GM18907 (cell line): ENCODE measurements at regions not wholly inside any gene's neighbourhood (a gene's known extent, or its start where the extent isn't known, plus 50 kb on each side); places are given as distances from the start of the nearest gene placed in this dataset.
"Not testable (repeated sequence)": the region's sequence is repeated elsewhere in the genome, so short reads cannot be mapped to it uniquely, and the experiment has no call there.

Experiments used
- ATAC-seq: cut with Tn5 transposase; IDR thresholded peaks from one replicate; pipeline ENCODE4 v1.9.1; 2021; ENCODE audit warnings: mild to moderate bottlenecking, moderate library complexity; ENCODE audit not compliant: unreplicated experiment

DNA sequence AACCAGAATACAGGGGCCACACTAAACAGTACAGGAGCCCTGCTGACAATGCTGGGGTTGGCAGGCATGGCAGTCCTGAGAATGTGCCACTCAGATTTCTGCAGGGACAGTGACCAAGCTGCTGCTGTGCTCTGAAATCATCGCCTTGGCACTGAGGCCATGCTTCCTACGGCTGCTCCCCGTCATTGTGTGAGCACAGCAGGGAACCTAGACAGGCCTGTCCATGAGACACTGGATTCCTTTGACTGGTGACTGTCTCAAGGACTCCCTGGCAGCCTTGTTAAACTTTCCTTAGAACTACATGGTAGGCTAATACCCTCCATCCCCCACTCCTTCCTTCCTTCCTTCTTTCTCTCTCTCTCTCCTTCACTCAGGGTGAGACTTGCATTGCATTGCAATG is 111.4 kb downstream of the LUZP4 start:
- no peak for ATAC-seq

DNA sequence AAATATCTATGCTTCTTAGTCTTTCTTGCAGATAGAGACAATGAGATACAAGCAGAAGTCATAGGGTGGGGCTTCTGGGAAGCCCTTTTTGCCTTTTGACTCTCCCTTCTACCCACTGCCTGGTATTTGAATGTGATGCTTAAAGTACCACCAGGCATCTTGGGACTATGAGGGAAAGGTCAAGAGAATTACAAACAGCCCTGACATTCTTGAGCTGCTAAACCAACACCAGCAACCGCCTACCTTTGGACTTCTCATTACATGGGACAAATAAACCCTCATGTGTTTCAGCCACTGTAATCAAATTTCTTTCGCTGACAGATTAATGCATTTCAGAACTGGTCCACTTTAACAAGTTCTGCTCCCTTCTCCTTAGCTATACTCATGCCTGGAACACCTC is 112.8 kb downstream of the LUZP4 start:
- ATAC-seq, result no peak

DNA sequence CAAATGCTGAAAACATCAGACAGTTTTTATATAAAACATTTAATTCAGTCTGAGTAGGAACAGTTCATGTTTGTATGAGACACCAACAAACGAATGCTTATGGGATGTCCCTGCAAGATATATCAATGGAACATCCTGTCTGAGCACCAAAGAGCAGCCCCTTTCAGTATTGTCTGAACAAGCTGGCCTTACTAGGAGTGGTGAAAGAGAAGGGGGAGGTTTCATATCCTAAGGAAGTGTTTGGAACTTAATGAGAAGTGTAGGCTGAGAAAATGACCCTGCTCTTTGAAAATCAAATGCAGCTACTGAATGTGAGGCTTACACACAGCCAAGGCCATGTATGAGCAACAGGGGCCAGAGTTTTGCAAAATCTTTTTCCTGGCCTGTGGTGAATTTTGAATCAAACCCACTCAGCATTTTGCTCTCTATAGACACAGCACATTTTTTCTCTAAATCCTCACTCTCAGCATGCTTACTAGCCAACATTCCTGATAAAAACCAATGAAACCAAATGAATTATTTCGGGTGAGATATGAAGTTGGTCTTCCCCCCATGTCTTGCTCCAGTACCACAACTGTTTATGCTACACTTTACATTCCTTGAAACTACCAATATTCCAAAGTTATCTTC is 119.4 kb downstream of the LUZP4 start:
- ATAC-seq, result no peak

DNA sequence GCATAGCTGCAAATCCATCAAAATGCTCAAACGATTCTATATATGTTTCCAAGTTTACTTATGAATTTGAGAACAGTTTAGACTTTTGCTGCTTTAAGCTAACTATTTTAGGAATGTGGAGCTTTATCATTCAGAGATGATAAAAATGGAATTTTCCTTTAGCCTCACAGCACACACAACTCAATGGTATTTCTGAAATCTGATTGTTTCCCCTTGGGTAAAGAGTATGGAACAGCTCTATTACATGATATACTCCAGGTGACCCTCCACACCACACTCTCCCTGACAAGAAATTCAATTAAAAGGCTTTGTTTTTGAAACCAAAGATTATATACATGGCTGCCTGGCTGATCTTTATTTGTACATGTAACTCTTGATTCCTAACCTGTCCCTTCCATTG is 120.0 kb downstream of the LUZP4 start:
- ATAC-seq, result no peak

DNA sequence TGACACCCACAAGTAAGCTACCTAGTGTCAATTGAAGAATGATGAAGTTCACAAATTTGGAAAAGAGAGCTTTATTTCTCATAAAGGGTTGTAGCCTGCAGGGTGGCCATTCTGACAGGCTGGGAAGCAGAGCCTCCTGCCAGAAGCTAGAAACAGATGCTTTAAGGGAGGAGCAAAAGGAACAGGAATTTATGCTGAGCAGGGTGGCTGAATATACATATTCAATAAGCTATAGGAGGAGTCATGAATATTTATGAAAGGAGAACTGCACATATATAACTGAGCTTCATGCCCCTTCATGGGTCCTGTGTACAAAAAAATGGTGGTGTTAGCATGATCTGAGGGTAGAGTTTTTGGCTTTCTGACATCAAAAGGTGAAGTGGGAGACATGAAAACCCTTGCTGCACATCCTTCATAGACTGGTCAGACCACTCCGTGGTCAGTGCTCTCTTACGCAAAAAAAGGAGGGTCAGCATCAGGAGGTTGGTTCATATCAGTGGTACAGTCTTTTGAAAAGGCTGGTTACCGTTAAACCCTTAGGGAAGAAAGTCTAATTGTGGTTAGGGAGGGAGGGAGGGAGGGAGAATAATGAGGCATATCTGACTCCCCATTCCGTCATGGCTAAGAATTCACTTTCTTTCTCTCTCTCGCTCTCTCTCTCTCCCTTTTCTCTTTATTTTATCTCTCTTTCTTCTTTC is 121.4 kb downstream of the LUZP4 start:
- no peak for ATAC-seq

DNA sequence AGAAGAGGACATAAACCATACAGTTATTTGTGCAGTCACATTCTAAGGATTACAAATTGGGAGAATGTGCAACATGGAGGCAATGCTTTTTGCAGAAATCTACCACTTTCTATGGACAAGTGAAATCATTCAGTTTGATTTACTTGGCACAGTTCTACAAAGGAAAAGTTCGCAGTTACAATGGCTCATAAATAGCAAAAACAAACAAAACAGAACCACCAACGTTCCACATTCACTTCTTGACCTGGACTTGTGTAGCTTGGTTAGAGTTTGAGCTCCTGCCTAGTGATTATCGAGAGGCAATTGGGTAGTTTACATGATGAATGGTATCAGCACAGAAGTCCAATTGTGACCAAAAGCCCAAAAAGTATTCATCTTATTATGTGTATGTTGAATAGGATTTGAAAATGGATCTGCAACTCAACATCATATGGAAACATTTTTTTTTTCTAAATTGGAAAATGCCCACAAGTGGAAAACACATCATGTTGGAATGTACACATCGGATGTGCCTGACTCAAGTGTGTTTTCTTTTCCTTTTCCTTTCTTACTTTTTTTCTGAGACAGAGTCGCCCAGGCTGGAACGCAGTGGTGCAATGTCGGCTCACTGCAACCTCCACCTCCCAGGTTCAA is 123.8 kb downstream of the LUZP4 start:
- no peak for ATAC-seq

DNA sequence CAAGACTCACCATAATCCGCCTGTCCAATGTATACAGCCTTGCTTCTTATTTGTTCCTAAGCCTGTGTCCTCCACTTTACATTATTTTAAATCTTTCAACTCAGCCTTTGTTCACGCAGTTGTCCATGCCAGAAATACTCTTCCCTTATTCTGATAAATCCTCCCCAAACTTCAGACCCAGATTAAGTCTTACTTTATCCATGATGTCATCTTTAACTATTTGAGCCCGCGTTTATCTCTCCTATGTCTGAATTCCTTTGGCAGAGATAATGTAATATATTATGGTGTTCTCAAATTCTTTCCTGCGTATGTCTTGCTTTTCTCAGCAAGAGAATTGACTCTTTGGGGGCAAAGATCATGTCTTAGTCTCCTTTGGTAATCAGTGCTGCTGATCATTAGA is 129.6 kb downstream of the LUZP4 start:
- ATAC-seq, result no peak

DNA sequence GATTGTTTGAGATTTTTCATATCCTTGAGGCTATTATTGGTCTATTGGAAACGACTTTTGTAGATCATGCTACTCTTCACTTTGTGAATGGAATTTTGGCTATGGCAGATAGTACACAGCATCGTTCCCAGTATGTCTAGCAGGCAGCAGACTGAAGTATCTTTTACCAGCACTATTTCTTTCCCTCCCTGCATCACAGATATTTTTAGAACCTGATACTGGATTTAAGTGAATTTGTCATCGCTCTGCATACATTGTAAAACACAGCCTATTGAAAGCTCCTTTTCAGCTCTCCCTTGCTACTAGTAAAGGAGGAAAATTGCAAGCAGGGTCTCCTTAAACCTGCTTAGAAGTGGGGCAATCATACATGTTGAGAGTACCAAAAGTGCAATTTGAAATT is 133.6 kb downstream of the LUZP4 start:
- ATAC-seq, result no peak

DNA sequence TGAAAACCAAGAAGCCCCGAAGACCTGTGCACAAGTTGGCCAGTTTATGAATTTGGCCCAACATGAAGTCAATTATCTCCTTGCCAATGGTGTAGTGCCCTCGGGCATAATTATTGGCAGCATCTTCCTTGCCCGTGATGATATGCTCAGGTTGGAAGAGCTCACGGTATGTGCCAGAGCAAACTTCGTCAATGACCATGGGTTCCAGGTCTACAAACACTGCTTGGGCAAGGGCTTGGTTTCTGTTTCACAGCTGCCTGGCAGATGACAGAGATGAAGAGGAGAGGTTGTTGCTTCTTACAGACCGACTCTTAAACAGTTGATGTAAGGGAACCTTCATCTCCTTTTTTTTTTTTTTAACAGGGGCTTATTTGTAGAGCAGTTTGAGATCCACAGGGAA is 135.6 kb upstream of the PLS3 start:
- no peak for ATAC-seq

DNA sequence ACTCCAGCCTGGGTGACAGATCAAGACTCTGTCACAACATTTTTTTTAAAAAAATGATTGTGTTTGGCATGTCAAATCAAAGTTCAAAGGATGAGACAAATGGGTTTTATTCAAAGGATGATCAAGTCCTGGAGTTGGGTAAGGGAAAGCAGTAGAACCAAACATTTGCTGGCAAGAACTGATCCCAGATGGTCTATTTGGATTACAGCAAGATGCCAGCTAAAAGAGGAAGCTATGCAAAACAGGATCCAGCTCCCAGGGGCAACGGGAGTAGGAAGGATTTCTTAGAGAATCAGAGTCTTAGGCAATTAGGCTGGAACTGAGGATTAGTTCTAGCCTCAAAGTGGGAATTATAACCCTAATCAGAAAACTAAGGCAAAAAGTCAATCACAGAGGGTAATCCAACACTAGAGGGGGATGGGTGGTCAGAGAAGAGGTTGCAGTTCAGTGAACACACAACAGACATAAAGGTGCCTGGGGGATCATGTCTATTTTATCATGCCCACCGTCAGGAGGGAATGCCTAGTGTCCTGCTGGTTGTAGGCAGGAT is 133.0 kb upstream of the PLS3 start:
- no peak for ATAC-seq

DNA sequence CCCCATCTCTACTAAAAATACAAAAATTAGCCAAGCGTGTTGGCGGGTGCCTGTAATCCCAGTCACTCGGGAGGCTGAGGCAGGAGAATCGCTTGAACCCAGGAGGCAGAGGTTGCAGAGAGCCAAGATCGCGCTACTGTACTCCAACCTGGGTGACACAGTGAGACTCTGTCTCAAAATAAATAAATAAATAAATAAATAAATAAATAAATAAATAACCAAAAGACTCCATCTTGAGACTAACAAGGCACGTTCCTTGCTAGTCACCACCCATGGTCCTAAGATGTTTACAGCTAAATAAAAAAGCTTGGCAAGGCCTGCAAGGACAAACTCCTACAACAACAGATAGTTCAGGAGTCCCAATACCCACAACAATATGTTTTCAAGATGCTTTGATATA is 126.1 kb upstream of the PLS3 start:
- ATAC-seq, result not testable (repeated sequence)

DNA sequence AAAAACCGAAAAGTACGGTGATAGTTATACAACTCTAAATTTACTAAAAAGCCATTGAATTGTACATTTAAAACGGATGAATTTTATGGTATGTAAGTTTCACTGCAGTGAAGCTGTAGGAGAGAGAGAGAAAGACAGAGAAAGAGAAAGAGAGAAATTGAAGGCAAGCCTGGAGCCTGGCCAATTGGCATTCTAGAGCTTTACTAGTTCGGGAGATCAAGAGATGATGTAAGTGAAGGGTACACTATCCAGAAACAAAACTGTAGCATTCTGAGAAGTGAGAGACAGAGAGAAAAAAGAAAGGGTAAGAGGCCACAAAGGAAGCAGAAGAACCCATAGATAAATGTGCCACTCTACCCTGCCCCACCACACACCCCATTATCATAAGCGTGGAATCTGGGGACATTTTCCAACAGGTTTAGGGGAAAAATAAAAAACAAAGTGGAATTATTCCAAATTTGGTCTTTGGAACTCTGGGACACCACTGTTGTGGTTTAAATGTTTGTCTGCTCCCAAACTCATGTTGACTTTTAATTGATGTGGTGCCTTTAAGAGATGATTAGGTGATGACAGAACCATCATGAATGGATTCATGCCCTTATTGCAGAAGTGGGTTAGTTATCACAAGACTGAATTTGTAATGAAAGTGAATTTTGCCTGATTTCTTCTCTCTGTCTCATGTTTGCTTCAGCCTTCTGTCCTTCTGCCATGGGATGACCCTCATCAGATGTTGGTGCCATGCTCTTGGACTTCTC is 123.0 kb upstream of the PLS3 start:
- ATAC-seq, result no peak

DNA sequence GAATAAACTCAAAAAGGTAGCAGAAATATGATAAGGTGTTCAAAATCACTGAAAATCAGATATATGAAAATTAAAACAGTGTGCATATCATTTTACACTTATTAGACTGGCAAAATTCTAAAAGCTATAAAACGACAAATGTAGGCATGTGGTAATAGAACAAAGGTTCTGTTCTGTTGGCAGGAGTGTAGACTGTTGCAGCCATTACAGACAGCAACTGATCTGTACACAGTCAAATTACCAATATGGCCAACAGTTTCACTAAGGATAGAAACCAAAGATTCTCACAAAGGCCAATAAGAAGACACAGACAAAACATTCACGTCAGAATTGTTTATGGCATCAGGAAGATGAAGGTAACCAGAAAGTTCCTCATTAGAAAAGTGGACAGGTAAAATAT is 112.8 kb upstream of the PLS3 start:
- no peak for ATAC-seq

DNA sequence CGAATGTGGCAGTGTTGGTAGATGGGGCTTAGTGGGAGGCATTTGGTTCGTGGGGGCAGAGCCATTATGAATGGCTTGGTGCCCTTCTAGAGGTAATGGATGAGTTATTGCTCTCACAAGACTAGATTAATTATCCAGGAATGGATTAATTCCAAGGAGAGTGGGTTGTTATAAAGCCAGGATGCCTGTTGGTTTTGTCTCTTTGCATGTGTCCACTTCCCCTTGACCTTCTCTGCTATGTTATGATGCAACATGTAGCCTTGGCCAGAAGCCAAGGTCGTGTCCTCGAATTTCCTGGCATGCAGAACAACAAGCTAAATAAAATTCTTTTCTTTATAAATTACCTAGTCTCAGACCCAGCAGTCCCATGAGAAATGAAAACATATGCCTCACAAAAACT is 111.2 kb upstream of the PLS3 start:
- no peak for ATAC-seq

DNA sequence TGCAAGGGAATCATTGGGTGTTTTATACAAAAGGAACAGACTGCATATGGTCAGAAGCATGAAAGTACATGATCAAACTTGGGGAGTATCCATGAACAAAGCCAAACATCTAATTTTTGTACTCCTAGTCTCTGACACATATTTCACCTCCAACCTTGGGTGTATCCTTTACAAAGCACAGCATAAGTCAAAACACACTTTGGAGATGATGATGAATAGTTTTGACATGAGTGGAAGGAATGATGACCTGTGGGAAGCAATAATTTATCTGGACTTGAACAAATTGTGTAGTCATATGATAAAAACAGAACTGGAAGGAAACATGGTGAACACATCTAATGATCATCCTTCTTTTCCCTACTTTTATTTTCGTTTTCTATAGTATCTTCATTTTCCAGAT is 108.7 kb upstream of the PLS3 start:
- ATAC-seq, result no peak

DNA sequence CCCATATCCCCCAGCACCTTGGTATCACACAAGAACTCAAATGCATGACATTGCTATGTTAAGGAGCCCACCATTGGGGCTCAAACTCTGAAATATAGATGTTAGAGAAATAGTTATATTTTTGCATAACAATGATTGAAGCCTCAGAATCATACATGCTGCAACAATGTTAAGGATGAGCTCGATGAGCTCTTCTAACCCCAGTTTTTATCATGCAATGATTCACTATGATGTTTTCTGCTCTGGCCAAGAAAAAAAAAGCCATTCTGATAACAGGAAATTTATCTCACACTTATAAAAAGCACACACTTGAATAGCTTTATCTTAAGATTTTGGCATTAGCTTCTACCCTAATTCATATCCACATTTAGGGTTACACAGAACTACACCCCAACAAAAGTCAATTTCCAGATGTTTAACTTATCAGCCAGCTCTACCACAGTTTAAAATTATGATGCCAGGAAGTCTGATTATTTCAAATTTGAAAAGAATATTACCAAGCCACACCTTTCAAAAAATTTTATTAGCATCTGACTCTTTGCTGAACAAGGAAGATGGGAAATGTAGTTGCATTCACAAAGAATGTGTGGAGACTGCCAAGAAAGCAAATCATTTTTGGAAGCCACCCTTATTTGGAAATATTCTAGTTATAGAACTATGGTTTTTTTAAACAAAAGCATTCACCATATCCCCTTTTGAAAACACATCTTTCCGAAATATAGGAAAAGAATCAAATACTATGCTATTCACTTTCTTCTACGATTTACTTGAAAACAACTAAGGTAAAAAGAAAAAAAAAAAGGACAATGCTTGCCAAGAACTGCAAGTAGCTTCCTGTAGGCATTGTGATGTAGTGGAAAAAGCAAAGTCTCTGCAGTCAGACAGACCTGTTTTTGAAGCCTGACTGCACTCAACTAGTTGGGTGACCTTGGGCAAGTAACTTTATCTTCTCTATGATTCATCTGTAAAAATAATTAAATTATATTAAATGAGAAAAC is 100.8 kb upstream of the PLS3 start:
- no peak for ATAC-seq

DNA sequence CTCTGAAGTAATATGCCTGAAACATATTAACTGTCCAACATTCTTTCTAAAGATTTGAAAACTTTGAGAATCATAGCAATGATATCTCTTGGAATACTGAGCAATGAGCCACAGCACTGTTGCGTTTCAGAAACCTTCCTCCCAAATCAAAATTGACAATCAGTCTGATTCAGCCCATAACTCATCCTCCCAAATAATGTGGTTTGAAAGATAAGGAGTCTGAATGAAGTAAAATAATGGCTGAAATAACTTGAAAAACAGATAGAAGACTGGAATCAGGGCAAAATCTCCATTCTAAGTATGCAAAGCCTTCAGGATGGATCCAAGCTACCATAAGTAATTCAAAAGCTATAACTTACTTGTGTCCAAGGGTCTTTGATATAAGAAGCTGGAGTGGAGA is 98.6 kb upstream of the PLS3 start:
- ATAC-seq, result no peak

DNA sequence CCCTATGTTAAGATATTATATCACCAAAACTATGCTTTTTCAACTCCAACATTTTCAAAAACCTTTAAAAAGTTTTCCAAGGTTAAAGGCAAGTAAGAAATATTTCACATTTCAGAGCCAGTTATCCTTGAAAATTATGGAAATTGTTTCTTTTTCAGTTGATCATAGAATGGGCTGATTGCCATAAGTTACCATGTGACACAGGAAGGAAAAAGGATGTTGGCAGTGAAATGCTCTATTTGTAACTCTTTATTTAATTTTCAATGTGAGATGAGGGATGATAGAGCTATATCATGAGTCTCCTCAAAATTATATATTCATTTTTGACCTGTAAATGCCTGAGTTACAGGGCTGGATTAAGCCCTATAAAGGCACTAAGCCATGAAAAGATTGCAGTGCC is 93.0 kb upstream of the PLS3 start:
- no peak for ATAC-seq

DNA sequence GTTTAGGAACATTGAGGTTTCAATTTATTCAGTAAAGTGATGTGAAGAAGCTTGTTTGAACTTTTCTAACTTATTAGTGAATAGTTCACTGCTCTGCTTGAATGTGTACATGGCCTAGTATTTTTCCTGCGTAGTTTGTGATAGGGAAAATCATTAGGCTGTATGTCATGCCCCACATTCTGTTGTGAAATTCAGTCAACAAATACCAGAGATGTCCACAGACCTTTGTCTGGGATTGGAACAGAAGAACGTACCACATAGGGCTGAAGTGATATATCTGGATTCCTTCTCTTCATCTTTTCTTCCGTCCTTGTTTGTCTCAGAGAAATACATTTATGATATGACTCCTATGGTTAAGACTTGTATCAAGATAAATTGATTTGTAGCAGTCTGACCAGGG is 88.8 kb upstream of the PLS3 start:
- no peak for ATAC-seq

DNA sequence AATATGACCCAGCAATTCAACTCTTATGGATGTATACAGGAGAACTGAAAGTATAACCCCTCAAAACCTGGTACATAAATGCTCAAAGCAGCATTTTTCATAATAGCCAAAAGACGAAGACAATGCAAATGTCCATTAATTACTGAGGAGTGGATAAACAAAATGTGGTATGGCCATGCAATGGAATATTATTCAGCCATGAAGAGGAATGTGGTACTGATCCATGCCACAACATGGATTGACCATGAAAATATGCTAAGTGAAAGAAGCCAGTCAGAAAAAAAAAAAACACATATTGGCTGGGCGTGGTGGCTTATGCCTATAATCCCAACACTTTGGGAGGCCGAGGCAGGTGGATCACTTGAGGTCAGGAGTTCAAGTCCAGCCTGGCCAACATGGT is 74.5 kb upstream of the PLS3 start:
- no peak for ATAC-seq
